Tongue (tissue), 1 donor: ENCODE measurements at regions not wholly inside any gene's neighbourhood (a gene's known extent, or its start where the extent isn't known, plus 50 kb on each side); places are given as distances from the start of the nearest gene placed in this dataset.
"Not testable (repeated sequence)": the region's sequence is repeated elsewhere in the genome, so short reads cannot be mapped to it uniquely, and the experiment has no call there.

Experiments
- DNase-seq: peaks from one replicate; pipeline ENCODE4 v3.0.0-alpha.2; 2015

DNA sequence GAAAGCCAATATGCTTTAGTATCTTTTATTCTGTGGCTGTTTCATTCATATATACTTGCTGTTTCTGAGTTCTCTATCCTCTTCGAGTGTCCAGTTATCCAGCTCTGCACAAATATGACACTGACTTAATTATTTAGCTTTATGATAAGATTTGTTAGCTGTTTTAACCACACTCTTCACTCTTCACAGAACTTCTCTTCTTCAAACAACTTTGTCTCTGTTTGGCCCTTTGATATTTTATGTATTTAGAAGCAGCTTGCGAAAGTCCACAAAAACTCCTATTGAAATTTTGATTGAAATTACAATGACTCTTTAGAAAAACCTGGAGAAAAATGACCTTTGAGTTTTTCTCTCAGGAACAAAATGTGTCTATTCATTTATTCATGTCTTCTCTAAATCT lies 407.0 kb downstream of the CPS1 start:
- no peak for DNase-seq

GRCh38 chr2:210964141-210964764 lies 407.9 kb downstream of the CPS1 start:
- DNase-seq = no peak

DNA sequence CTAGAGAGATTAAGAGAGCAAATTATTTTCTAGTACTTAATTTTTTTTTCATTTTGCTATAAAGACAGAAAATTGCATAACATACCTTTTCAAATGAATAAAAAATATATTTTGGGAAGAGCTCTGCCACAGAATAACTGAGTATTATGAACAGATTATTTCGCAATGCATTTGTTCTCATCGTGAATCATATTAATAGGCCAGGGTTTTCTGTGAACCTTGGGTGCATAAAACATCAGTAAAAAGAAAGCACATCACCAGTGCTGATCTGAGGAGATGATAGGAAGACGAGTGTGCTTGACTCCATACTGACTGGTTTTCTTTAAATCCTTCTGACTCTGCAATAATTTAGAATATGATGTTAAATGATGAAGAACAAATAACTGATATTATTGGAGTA lies 409.1 kb downstream of the CPS1 start:
- DNase-seq = no peak

- no peak for DNase-seq
These were observed 409.9 kb downstream of the CPS1 start for GRCh38 chr2:210966330-210966729.

DNA sequence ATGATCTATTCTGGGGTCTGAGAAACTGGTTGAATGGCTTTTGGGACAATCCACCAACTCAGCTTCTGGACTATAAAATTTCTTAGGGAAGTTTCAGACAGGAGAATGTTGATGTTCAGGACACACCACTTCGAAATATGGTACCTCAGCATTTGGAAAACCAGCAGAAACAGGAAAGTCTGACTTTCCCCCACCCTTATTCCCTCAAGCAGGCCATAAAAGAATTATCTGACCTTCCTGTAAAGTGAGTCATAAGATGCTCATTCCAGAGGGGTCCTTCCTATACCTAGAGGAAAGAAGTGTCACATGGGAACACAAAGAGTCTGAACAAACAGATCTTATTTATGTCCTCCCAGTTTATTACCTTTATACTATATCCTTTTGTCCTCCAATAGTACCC lies 415.0 kb downstream of the CPS1 start:
- DNase-seq = no peak

- not testable (repeated sequence) for DNase-seq
These were observed 430.4 kb downstream of the CPS1 start for GRCh38 chr2:210986806-210987205.

DNA sequence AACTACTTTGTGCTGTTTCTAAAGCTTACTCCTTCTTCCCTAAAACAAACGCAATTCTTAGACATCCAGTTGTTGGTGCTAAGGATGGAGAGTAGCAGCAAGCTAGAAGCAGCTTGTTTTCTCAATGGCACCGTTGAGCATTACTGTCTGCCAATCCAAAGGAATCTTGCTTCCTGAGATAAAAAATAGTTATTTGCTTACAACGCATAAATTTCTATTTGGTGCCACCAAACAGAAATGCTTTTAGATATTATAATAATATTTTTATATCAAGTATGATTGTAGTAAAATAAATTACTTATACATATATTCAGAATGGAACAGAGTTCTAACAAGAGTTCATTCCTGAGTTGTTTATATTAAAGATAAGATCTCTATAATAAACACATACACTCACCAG lies 434.7 kb downstream of the CPS1 start:
- DNase-seq = no peak

DNA sequence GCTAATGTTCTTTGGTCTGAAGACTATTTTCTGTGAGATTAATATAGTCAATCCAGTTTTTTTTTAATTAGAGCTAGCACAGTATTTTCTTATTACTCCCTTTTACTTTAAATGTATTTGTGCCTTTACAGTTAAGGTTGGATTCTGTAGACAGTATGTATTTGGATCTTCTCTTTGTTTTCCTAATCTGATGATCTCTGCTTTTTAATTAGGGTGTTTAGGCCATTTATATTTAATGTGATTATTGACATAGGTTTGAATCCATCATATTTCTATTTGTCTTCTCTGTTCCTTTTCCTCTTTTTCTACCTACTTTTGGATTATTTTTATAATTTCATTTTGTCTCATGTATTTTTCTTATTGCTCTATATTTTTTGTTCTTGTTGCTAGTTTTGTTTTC lies 437.7 kb downstream of the CPS1 start:
- no peak for DNase-seq

- no peak for DNase-seq
These were observed 441.0 kb downstream of the CPS1 start for GRCh38 chr2:210997373-210997772.

- no peak for DNase-seq
These were observed 441.9 kb downstream of the CPS1 start for GRCh38 chr2:210998334-210998733.

DNA sequence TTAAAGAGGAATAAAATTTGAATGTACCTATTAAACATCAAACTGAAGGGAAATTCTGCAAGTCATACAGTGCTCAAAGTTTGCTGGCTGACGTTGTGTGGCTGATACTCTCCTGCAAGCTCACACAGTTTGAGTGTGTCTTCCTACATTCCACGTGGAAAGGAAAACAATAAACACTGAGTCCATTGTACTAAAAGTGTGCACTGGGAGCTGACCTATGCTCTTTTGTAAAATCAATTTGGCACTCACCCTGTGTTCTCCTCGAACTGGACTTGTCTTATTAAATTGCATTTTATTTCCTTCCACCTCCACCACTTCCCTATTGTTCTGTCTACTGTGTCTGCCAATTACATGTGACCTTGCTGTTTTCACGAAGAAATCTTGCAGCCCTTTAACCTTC lies 458.0 kb downstream of the CPS1 start:
- no peak for DNase-seq

DNA sequence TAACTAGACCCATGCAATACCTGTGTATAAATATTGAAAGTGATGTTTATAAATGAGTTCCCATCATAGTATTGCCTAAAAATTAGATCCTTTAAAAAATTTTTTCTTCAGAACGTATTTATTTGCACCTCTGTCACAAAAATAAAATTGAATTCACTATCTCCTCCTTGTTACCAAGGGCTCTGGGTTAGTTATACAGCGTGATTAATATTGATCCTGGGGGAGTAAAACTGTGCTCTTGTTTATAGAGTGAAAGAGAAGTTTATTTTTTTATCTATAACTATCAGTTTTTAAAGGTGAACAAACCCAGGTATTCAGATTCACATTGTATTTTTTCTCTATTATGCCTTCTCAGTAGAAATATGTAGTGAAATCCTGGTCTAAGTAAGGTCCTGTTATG lies 458.5 kb downstream of the CPS1 start:
- DNase-seq = no peak

DNA sequence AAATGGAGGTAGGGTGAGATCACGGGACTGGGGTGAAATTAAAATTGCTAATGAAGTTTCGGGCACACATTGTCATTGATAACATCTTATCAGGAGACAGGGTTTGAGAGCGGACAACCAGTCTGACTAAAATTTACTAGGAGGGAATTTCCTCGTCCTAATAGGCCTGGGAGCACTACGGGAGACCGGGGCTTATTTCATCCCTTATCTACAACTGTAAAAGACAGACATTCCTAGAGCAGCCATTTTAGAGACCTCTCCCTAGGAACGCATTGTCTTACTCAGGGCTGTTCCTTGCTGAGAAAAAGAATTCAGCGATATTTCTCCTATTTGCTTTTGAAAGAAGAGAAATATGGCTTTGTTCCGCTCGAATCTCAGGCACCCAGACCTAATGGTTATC lies 468.7 kb downstream of the CPS1 start:
- DNase-seq = not testable (repeated sequence)

- DNase-seq = no peak
These were observed 469.7 kb downstream of the CPS1 start for GRCh38 chr2:211026109-211026508.

- DNase-seq = no peak
These were observed 471.6 kb downstream of the CPS1 start for GRCh38 chr2:211027976-211028375.

DNA sequence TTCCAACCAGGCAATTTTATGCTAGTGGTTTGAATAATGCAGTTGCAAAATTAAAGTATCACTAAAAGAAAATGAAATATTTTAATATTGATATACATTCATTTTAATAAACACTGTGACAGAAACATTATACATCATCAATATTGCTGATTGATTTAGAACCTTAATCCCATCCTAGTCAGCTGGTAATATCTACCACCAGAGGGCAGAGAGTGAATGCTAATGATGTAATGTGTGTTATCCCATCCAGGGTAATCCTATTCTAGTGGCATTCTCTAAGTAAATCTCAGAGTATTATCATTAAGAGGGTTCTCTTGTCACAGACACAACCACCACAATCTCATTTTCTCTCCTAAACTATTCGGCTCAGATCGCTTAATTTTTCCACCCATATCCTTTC lies 477.4 kb downstream of the CPS1 start:
- peak; percentile 16 for DNase-seq

DNA sequence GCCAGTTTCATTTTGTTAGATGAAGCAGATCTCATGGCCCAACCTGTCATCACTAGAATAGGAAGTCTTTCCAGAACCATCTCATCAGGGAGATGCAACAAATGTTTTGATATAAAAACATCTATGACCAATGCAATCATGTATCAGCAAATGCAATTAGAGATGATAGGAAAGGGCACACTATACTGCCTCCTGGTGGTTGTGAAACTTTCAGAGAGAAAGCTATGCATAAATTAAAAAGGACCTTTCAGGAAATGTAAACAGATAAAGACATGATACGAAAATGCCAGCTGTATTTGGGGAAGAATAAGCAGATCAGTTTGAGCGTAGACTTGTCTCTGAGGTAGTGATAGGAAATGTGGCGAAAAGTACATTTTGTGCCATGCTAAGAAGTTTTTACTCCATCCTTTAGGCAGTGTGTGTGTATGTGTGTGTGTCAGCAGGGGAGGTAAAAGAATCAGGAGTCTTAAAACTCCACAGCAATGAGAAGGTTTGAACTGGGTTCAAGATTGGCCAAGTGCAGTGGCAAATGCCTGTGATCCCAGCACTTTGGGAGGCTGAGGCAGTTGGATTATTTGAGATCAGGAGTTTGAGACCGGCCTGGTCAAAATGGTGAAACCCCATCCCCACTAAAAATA lies 479.3 kb downstream of the CPS1 start:
- DNase-seq = peak; percentile 20

GRCh38 chr2:211045025-211045424 lies 488.6 kb downstream of the CPS1 start:
- no peak for DNase-seq

- DNase-seq = no peak
These were observed 493.1 kb downstream of the CPS1 start for GRCh38 chr2:211049321-211050018.

GRCh38 chr2:211055438-211055837 lies 499.0 kb downstream of the CPS1 start:
- DNase-seq = no peak

DNA sequence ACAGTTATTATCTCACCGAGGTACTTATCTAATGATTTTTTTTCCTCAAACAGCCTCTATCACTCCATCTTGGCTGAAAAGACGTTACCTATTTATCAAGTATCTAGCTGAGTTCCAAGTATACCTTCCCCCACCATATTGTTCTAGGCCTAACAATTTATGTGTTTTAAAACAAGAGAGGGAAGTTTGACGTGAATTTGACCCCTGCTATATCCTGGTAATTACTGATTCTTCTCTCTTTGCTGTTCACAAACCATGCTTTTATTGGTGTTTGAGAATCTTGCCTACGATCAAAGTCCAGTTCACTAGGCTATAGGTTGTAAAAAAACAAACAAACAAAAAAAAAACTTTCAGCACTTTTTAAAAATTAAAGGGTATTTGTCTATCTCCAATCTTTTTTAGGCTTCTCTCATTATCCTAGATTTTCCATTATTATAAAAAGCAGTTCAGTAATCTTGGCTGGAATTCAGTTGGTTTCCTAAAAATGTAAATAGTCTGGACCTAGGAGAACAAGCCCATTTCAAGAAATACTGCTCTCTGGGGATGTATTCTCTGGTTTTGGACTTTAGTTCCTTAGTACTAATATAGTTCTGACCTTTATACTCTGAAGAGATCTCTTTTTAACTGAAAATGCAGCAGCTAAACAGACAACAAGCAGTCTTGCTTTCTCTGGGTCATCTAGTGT lies 505.4 kb downstream of the CPS1 start:
- no peak for DNase-seq

DNA sequence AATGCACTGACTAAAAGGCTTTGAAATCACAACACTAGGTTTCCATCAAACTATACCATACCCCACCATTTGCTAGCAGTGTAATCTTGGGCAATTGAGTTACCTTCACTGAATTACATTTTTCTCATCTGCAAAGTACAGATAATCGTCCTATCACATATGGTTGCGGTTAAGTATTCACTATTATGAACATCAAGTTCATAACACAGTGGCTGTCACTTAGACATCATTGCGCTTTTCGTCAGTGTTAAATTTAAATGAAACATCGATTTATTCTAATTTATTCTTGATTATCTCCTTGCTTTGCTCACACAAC lies 505.9 kb downstream of the CPS1 start:
- DNase-seq = no peak

GRCh38 chr2:211067029-211067428 lies 510.6 kb downstream of the CPS1 start:
- no peak for DNase-seq
